ENCODE measurements at regions not wholly inside any gene's neighbourhood (a gene's known extent, or its start where the extent isn't known, plus 50 kb on each side); places are given as distances from the start of the nearest gene placed in this dataset.

DNA sequence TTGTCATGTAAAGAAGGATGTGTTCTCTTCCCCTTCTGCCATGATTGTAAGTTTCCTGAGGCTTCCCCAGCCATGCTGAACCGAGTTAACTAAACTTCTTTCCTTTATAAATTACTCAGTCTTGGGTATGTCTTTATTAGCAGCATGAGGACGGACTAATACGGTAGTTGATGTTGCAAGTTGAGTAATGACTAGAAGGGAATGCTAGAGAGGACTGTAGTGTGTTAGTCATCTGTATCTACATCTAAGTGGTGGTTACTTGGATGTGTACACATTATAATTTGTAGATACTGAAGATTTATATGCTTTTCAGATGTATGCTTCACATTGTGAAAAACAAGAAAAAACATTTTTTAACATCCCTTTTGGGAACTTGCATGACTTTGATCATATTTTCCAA, 244.6 kb downstream of the POLR1F start:
- FAIRE-seq = no peak
- intact Hi-C loops (cut with DNase I) = no loop called here
- TF ChIP-seq, protein P1, sequence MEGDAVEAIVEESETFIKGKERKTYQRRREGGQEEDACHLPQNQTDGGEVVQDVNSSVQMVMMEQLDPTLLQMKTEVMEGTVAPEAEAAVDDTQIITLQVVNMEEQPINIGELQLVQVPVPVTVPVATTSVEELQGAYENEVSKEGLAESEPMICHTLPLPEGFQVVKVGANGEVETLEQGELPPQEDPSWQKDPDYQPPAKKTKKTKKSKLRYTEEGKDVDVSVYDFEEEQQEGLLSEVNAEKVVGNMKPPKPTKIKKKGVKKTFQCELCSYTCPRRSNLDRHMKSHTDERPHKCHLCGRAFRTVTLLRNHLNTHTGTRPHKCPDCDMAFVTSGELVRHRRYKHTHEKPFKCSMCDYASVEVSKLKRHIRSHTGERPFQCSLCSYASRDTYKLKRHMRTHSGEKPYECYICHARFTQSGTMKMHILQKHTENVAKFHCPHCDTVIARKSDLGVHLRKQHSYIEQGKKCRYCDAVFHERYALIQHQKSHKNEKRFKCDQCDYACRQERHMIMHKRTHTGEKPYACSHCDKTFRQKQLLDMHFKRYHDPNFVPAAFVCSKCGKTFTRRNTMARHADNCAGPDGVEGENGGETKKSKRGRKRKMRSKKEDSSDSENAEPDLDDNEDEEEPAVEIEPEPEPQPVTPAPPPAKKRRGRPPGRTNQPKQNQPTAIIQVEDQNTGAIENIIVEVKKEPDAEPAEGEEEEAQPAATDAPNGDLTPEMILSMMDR (IDR thresholded peaks at IDR 0.05) = no peak

DNA sequence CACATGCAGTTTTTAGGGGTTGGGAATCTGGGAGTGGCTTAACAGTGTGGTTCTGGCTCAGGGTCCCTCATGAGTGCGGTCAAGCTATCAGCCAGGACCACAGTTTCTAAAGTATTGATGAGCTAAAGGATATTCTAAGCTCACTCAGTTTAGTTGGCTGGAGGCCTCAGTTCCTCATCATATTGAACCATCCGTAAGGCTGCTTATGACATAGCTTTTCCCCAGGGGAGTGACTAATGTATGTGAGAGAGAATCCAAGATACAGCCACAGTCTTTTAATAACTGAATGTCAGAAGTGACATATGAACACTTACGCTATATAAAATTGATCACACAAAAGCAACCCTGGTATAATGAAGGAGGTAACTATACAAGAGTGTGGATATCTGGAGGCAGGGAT, 245.3 kb downstream of the POLR1F start:
- DNase-seq = no peak
- H3K9me3 ChIP-seq = no peaks in the 10 kb centered on the region
- H3K4me3 ChIP-seq = no peak overlapping the region
- no peaks in the 10 kb centered on the region for H3K36me3 ChIP-seq
- no peaks in the 10 kb centered on the region for H3K4me1 ChIP-seq
- WGBS, 2 donors = 81 to 88% methylated on average over 3 of the region's 3 CpGs
- TF ChIP-seq, protein P1 (IDR thresholded peaks at IDR 0.05) = no peak
- intact Hi-C loops (cut with DNase I) = no loop called here
- no peak overlapping the region for H3K27ac ChIP-seq
- no peaks in the 10 kb centered on the region for H3K27me3 ChIP-seq
- no peak for ATAC-seq
- FAIRE-seq = no peak

More for the DNA sequence above, 244.6 kb downstream of the POLR1F start:
- DNase-seq (no peak), ATAC-seq (no peak)
- Histone ChIP-seq H3K4me1 (no peaks in the 10 kb centered on the region), H3K9me3 (no peaks in the 10 kb centered on the region), H3K27ac (no peak overlapping the region), H3K27me3 (no peaks in the 10 kb centered on the region), H3K4me3 (no peak overlapping the region), H3K36me3 (no peaks in the 10 kb centered on the region)
- 47 to 68% methylated on average over 3 of the region's 3 CpGs for WGBS, 2 donors

DNA sequence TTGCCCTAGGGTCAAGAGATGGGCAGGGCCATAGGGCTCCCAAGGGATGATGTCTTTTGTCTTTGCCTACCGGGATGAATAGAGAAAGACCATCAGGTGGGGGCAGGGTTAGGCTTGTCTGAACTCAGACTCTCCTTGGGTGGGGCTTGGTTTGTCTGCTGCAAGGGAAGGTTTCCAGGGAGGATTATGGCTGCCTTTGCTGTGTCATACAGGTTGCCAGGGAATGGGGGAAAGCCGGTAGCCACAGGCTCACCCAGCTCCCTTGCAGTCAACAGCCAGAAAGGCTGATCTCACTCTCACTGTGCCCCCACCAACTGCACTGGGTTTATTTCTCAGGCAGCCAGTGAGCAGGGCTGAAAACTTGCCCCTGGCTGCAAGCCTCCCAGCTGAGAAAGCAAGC, 253.2 kb downstream of the POLR1F start:
- FAIRE-seq (no peak), ATAC-seq (no peak), DNase-seq (no peak)
- TF ChIP-seq, protein P1 (IDR thresholded peaks at IDR 0.05) = no peak
- no peaks in the 10 kb centered on the region for H3K4me1 ChIP-seq
- WGBS, 2 donors = 37 to 39% methylated on average over 2 of the region's 2 CpGs
- H3K36me3 ChIP-seq = no peaks in the 10 kb centered on the region
- H3K4me3 ChIP-seq = no peak overlapping the region
- H3K27me3 ChIP-seq = no peaks in the 10 kb centered on the region
- H3K27ac ChIP-seq = no peak overlapping the region
- intact Hi-C loops (cut with DNase I) = no loop called here
- H3K9me3 ChIP-seq = no peaks in the 10 kb centered on the region

DNA sequence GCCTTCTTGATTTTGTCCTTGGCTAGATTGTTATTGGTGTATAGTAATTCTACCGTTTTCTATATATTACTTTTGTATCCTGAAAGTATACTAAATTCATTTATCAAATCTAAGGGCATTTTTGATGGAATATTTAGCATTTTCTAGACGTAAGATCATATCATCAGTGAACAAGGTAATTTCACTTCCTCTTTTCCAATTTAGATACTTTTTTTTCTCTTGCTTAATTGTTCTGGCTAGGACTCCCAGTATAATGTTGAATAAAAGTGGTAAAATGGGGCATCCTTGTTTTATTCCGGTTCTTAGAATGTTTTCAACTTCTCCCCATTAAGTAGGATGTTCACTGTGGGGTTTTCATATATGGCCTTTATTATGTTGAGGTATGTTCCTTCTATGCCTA, 260.7 kb downstream of the POLR1F start:
- no peak for ATAC-seq
- H3K4me3 ChIP-seq = no peak overlapping the region
- WGBS, 2 donors = 52 to 68% methylated on average over 3 of the region's 3 CpGs
- H3K27ac ChIP-seq = no peak overlapping the region
- intact Hi-C loops (cut with DNase I) = no loop called here
- H3K9me3 ChIP-seq = no peaks in the 10 kb centered on the region
- FAIRE-seq = no peak
- H3K27me3 ChIP-seq = no peaks in the 10 kb centered on the region
- no peaks in the 10 kb centered on the region for H3K4me1 ChIP-seq
- TF ChIP-seq, protein P1 (IDR thresholded peaks at IDR 0.05) = no peak
- no peak for DNase-seq
- H3K36me3 ChIP-seq = no peaks in the 10 kb centered on the region

DNA sequence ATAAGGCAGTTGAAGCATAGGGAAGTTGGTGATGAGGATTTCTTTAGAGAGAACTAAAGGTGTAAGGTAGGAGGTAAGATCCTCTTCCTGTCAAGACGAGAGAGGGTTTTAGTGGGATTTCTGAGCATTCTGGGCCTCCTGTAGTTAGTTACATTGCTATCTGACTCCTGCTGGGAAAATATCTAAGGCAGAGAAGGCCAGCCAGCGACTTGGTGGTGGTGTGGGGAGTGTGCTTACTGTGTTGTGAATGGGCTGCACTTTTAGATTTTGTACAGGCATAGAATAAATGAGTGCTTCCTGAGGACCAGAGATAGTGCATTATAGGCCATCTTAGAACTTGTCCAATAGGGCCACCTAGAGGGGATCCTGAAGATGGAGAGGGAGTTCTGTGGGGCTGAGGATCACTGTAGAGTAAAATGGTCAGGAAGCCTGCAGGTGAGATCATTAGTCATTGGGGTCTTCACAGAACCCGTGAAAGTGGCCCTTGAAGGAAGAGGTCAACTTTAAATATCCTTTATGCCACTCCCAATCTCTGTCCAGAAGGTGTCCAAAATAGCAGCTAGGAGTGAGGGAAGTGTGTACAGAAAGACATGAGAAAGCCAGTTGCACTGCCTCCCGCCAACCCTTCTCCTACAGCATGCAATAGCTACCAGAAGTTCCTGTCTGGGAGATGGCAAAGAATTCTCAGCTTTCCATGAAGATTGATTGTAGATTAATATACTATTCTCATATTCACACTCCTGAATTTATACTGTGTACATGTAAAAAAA, 266.6 kb downstream of the POLR1F start:
- no peaks in the 10 kb centered on the region for H3K9me3 ChIP-seq
- no peaks in the 10 kb centered on the region for H3K36me3 ChIP-seq
- no peaks in the 10 kb centered on the region for H3K27me3 ChIP-seq
- FAIRE-seq = no peak
- no peak overlapping the region for H3K4me3 ChIP-seq
- ATAC-seq = no peak
- intact Hi-C loops (cut with DNase I) = no loop called here
- no peaks in the 10 kb centered on the region for H3K4me1 ChIP-seq
- DNase-seq = no peak
- no peak overlapping the region for H3K27ac ChIP-seq
- 40 to 45% methylated on average over 4 of the region's 4 CpGs for WGBS, 2 donors
- TF ChIP-seq, protein P1 (IDR thresholded peaks at IDR 0.05) = no peak
